ENCODE measurements at regions not wholly inside any gene's neighbourhood (a gene's known extent, or its start where the extent isn't known, plus 50 kb on each side); places are given as distances from the start of the nearest gene placed in this dataset.

- no peak overlapping the region for H3K4me3 ChIP-seq (ENCODE audit: severe bottlenecking)
- no peaks in the 10 kb centered on the region for H3K36me3 ChIP-seq (ENCODE audit: low read depth)
- ATAC-seq (ENCODE audit: low read depth) (no peak), DNase-seq (ENCODE audit: low spot score) (no peak)
- no peaks in the 10 kb centered on the region for H3K9me3 ChIP-seq (ENCODE audit: severe bottlenecking)
- no peaks in the 10 kb centered on the region for H3K4me1 ChIP-seq (ENCODE audit: insufficient read depth, poor library complexity, severe bottlenecking)
- H3K27ac ChIP-seq (ENCODE audit: poor library complexity, severe bottlenecking) = no peak overlapping the region
- no peak for TF ChIP-seq CTCF (IDR thresholded peaks at IDR 0.05; ENCODE audit: poor library complexity, severe bottlenecking)
- no peaks in the 10 kb centered on the region for H3K27me3 ChIP-seq (ENCODE audit: insufficient read depth, poor library complexity, severe bottlenecking)
These were observed 153.7 kb upstream of the ARRDC4 start for GRCh38 chr15:97806766-97807165.

DNA sequence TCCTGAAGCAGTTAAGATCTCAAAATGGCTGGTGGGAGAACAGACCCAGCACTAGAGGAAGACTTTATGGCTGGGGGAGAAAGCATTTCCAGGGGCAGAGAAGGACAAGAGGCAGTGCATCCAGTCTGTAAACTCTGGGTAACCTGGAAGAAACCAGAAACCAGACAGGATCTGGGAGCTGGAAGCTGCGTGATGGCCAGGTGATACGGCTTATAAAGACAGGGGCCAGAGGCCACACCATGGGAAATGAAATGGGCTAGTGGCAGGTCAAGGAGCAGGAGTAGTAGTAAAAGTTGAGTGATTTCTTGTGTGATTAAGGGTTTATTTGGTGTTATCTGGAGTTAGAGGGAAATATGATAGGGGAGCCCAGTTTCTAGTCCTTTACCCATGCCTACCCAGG is 144.7 kb upstream of the ARRDC4 start:
- no peaks in the 10 kb centered on the region for H3K27me3 ChIP-seq (ENCODE audit: insufficient read depth, poor library complexity, severe bottlenecking)
- H3K27ac ChIP-seq (ENCODE audit: poor library complexity, severe bottlenecking) = no peak overlapping the region
- no peaks in the 10 kb centered on the region for H3K9me3 ChIP-seq (ENCODE audit: severe bottlenecking)
- TF ChIP-seq CTCF (IDR thresholded peaks at IDR 0.05; ENCODE audit: poor library complexity, severe bottlenecking) = no peak
- DNase-seq (ENCODE audit: low spot score) = no peak
- no peak overlapping the region for H3K4me3 ChIP-seq (ENCODE audit: severe bottlenecking)
- H3K4me1 ChIP-seq (ENCODE audit: insufficient read depth, poor library complexity, severe bottlenecking) = no peaks in the 10 kb centered on the region
- no peaks in the 10 kb centered on the region for H3K36me3 ChIP-seq (ENCODE audit: low read depth)
- no peak for ATAC-seq (ENCODE audit: low read depth)

DNA sequence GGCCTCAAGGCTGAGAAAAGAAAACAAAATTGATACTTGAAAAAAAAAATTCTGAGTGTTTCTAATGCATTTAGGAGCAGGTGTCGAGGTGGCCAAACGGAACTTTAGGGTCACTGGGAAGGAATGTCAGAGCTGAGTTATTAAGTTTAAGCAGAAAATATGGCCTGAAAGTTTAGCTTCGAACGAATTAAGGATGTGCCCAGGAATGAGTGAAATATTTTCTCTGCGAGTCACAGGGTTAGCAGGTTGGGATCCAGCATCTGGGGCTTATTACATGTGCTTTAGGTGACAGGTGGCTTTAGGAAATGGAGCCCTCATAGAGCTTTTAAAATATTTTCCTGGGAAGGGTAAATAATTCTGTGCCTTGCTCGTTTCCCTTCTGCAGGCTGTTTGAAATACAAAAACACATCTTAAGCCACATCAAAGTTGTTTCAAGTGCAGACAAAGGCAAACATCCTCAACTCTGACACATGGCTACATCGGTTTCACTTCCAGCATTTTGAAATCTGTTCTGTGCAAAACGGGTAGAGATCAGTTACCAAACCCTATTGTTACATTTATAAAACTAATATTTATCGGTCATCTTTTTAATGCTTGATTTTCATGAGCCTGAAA is 143.1 kb upstream of the ARRDC4 start:
- Histone ChIP-seq H3K36me3 (ENCODE audit: low read depth) (no peaks in the 10 kb centered on the region), H3K4me3 (ENCODE audit: severe bottlenecking) (no peak overlapping the region), H3K27ac (ENCODE audit: poor library complexity, severe bottlenecking) (no peak overlapping the region), H3K9me3 (ENCODE audit: severe bottlenecking) (no peaks in the 10 kb centered on the region), H3K27me3 (ENCODE audit: insufficient read depth, poor library complexity, severe bottlenecking) (no peaks in the 10 kb centered on the region), H3K4me1 (ENCODE audit: insufficient read depth, poor library complexity, severe bottlenecking) (no peaks in the 10 kb centered on the region)
- no peak for TF ChIP-seq CTCF (IDR thresholded peaks at IDR 0.05; ENCODE audit: poor library complexity, severe bottlenecking)
- ATAC-seq (ENCODE audit: low read depth) (no peak), DNase-seq (ENCODE audit: low spot score) (no peak)

GRCh38 chr15:97836003-97836402 is 124.5 kb upstream of the ARRDC4 start:
- Histone ChIP-seq H3K27ac (ENCODE audit: poor library complexity, severe bottlenecking) (no peak overlapping the region), H3K27me3 (ENCODE audit: insufficient read depth, poor library complexity, severe bottlenecking) (peaks cover 5% of the 10 kb centered on the region), H3K4me3 (ENCODE audit: severe bottlenecking) (no peak overlapping the region), H3K4me1 (ENCODE audit: insufficient read depth, poor library complexity, severe bottlenecking) (no peaks in the 10 kb centered on the region), H3K9me3 (ENCODE audit: severe bottlenecking) (no peaks in the 10 kb centered on the region), H3K36me3 (ENCODE audit: low read depth) (no peaks in the 10 kb centered on the region)
- no peak for TF ChIP-seq CTCF (IDR thresholded peaks at IDR 0.05; ENCODE audit: poor library complexity, severe bottlenecking)
- ATAC-seq (ENCODE audit: low read depth) = no peak
- DNase-seq (ENCODE audit: low spot score) = no peak

GRCh38 chr15:97837896-97838295 is 122.6 kb upstream of the ARRDC4 start:
- DNase-seq (ENCODE audit: low spot score) (no peak), ATAC-seq (ENCODE audit: low read depth) (no peak)
- Histone ChIP-seq H3K4me3 (ENCODE audit: severe bottlenecking) (no peak overlapping the region), H3K9me3 (ENCODE audit: severe bottlenecking) (no peaks in the 10 kb centered on the region), H3K27me3 (ENCODE audit: insufficient read depth, poor library complexity, severe bottlenecking) (no peaks in the 10 kb centered on the region), H3K27ac (ENCODE audit: poor library complexity, severe bottlenecking) (no peak overlapping the region), H3K4me1 (ENCODE audit: insufficient read depth, poor library complexity, severe bottlenecking) (no peaks in the 10 kb centered on the region), H3K36me3 (ENCODE audit: low read depth) (no peaks in the 10 kb centered on the region)
- TF ChIP-seq CTCF (IDR thresholded peaks at IDR 0.05; ENCODE audit: poor library complexity, severe bottlenecking) = no peak
